DND-41 (cell line): ENCODE measurements at regions not wholly inside any gene's neighbourhood (a gene's known extent, or its start where the extent isn't known, plus 50 kb on each side); places are given as distances from the start of the nearest gene placed in this dataset.

Experiments
- ATAC-seq: fragments of 200-7000 bp; cut with Tn5 transposase; 3 replicates; pipeline ENCODE4 v1.9.1; 2021; ENCODE audit warnings: low read depth; ENCODE audit not compliant: insufficient read depth
- DNase-seq: peaks from one replicate; pipeline ENCODE4 v3.0.0-alpha.2; 2020
- H2AFZ ChIP-seq: 2 replicates; pipeline ENCODE4 v1.6.0; 2012; ENCODE audit warnings: low read depth, low read length
- H3K27ac ChIP-seq: 2 replicates; pipeline ENCODE4 v1.5.1; 2012; ENCODE audit warnings: low read length, inconsistent platforms
- H3K27me3 ChIP-seq: fragments of 200-600 bp; sonication (generic); 2 replicates; pipeline ENCODE4 v1.6.0; 2012; ENCODE audit warnings: low read length, mild to moderate bottlenecking, inconsistent platforms; ENCODE audit not compliant: insufficient read depth, poor library complexity
- H3K36me3 ChIP-seq: 2 replicates; pipeline ENCODE4 v1.5.1; 2012; ENCODE audit warnings: low read length, inconsistent platforms; ENCODE audit not compliant: insufficient read depth
- H3K4me1 ChIP-seq: 2 replicates; pipeline ENCODE4 v1.5.1; 2012; ENCODE audit warnings: mild to moderate bottlenecking, low read length; ENCODE audit not compliant: insufficient read depth
- H3K4me2 ChIP-seq: 2 replicates; pipeline ENCODE4 v1.6.0; 2012; ENCODE audit warnings: mild to moderate bottlenecking, moderate library complexity, low read length, inconsistent platforms; ENCODE audit not compliant: insufficient read depth
- H3K4me3 ChIP-seq, 2 experiments: fragments of 200-600 bp in 1 of 2; shearing (Covaris generic) in 1 of 2; 2 replicates each; pipeline ENCODE4 v1.5.1; 2012 to 2016; ENCODE audit warnings: inconsistent platforms in 2 of 2, low read length in 2 of 2, mild to moderate bottlenecking in 2 of 2, low read depth in 1 of 2, moderate library complexity in 1 of 2
- H3K79me2 ChIP-seq: 2 replicates; pipeline ENCODE4 v1.6.0; 2012; ENCODE audit warnings: low read length, inconsistent platforms; ENCODE audit not compliant: insufficient read depth
- H3K9ac ChIP-seq: 2 replicates; pipeline ENCODE4 v1.6.0; 2012; ENCODE audit warnings: low read depth, mild to moderate bottlenecking, inconsistent platforms, low read length, moderate library complexity
- H3K9me3 ChIP-seq: 2 replicates; pipeline ENCODE4 v1.5.1; 2012; ENCODE audit warnings: low read length, moderate library complexity, mild to moderate bottlenecking, inconsistent platforms; ENCODE audit not compliant: insufficient read depth, severe bottlenecking
- H4K20me1 ChIP-seq: 2 replicates; pipeline ENCODE4 v1.6.0; 2012; ENCODE audit warnings: low read length; ENCODE audit not compliant: insufficient read depth
- EZH2 ChIP-seq: IDR thresholded peaks from 3 replicates; pipeline ENCODE4 v1.6.1; 2012; ENCODE audit warnings: borderline replicate concordance, low read depth, mild to moderate bottlenecking, moderate library complexity, low read length, inconsistent platforms; ENCODE audit not compliant: severe bottlenecking
- TF ChIP-seq, protein P1 (sequence below): IDR thresholded peaks from 2 replicates; pipeline ENCODE4 v1.5.1; 2012; ENCODE audit warnings: borderline replicate concordance, low read length, moderate library complexity, mild to moderate bottlenecking; ENCODE audit not compliant: poor library complexity, severe bottlenecking; ENCODE audit errors: extremely low read depth

DNA sequence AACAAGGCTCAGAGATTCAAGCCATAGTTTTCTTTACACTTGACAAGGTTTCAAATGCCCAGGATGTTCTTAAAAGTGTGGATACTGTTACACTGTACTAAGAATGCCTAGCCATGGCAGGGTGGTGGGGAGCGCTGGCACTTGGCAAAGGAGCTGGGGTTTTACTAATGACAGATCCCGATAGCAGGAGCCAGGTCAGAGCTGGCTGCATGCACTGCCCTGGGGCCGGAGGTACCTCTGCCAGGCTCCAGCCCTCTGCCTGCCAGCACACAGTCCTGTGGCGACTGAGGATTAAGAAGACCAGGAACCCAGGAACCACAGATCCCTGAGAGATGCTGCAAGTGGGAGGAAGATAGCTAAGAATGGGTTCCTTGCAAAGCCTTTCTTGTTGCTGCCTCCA lies 260.3 kb downstream of the ALDH8A1 start:
- H3K4me2 ChIP-seq: no peak overlapping the region
- H3K4me3 ChIP-seq: no peak overlapping the region
- no peak overlapping the region for H2AFZ ChIP-seq
- no peaks in the 10 kb centered on the region for H3K36me3 ChIP-seq
- no peaks in the 10 kb centered on the region for H4K20me1 ChIP-seq
- no peak overlapping the region for H3K9ac ChIP-seq
- no peaks in the 10 kb centered on the region for H3K9me3 ChIP-seq
- H3K27ac ChIP-seq: no peak overlapping the region
- ATAC-seq (no peak), DNase-seq (no peak)
- peaks cover 7% of the 10 kb centered on the region for H3K27me3 ChIP-seq
- TF ChIP-seq, protein P1, sequence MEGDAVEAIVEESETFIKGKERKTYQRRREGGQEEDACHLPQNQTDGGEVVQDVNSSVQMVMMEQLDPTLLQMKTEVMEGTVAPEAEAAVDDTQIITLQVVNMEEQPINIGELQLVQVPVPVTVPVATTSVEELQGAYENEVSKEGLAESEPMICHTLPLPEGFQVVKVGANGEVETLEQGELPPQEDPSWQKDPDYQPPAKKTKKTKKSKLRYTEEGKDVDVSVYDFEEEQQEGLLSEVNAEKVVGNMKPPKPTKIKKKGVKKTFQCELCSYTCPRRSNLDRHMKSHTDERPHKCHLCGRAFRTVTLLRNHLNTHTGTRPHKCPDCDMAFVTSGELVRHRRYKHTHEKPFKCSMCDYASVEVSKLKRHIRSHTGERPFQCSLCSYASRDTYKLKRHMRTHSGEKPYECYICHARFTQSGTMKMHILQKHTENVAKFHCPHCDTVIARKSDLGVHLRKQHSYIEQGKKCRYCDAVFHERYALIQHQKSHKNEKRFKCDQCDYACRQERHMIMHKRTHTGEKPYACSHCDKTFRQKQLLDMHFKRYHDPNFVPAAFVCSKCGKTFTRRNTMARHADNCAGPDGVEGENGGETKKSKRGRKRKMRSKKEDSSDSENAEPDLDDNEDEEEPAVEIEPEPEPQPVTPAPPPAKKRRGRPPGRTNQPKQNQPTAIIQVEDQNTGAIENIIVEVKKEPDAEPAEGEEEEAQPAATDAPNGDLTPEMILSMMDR: no peak
- TF ChIP-seq EZH2: no peak
- H3K79me2 ChIP-seq: no peaks in the 10 kb centered on the region
- no peaks in the 10 kb centered on the region for H3K4me1 ChIP-seq

DNA sequence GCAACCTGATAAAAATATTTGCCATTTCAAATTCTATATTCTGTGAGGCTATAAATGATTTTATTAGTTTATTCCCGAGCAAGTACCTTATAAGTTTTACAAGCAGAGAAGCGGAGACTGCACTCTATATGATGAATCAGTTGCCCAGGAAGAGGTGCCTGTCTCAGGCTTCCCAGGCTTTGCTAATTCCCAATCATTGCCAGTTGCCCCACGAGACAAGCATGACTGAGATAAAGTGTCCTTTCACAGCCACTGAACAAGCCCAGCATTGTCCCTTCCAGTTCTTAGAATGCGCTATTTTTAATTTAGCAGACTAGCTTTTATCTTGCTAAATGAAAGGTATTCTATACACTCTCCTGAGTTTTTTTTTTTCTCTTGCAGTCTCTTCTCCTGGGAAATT lies 260.7 kb downstream of the ALDH8A1 start:
- H2AFZ ChIP-seq: no peak overlapping the region
- ATAC-seq (no peak), DNase-seq (no peak)
- H3K79me2 ChIP-seq: no peaks in the 10 kb centered on the region
- peaks cover 7% of the 10 kb centered on the region for H3K27me3 ChIP-seq
- no peak overlapping the region for H3K9ac ChIP-seq
- no peaks in the 10 kb centered on the region for H4K20me1 ChIP-seq
- no peaks in the 10 kb centered on the region for H3K9me3 ChIP-seq
- H3K36me3 ChIP-seq: no peaks in the 10 kb centered on the region
- no peak for TF ChIP-seq EZH2
- TF ChIP-seq, protein P1: no peak
- H3K4me3 ChIP-seq: no peak overlapping the region
- H3K4me2 ChIP-seq: no peak overlapping the region
- no peak overlapping the region for H3K27ac ChIP-seq
- no peaks in the 10 kb centered on the region for H3K4me1 ChIP-seq

DNA sequence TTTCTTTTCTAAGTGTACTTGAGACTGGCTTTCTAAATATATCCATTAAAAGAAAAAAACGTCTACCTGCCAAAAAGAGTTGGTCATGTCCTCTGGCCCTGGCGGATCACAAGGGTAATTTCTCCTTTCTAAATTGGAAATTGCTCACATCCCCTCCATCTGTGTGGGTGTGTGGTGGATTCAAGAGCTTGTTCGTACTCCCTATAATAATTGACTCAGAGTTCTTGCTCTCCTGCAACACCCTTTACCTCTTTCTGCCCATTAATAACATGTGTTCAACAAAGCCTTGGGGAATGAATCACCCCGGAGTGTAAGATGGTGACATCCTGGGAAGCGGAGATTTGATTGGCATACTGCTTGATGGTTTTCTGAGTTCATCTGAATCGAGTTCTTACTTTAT lies 263.8 kb downstream of the ALDH8A1 start:
- H3K9ac ChIP-seq: no peak overlapping the region
- no peak overlapping the region for H3K4me3 ChIP-seq
- H3K4me2 ChIP-seq: no peak overlapping the region
- ATAC-seq: no peak
- no peak overlapping the region for H3K27ac ChIP-seq
- no peaks in the 10 kb centered on the region for H3K4me1 ChIP-seq
- no peaks in the 10 kb centered on the region for H3K36me3 ChIP-seq
- H3K27me3 ChIP-seq: no peaks in the 10 kb centered on the region
- H3K9me3 ChIP-seq: no peaks in the 10 kb centered on the region
- H4K20me1 ChIP-seq: no peaks in the 10 kb centered on the region
- no peaks in the 10 kb centered on the region for H3K79me2 ChIP-seq
- H2AFZ ChIP-seq: no peak overlapping the region
- no peak for DNase-seq
- TF ChIP-seq EZH2: no peak
- TF ChIP-seq, protein P1: no peak

DNA sequence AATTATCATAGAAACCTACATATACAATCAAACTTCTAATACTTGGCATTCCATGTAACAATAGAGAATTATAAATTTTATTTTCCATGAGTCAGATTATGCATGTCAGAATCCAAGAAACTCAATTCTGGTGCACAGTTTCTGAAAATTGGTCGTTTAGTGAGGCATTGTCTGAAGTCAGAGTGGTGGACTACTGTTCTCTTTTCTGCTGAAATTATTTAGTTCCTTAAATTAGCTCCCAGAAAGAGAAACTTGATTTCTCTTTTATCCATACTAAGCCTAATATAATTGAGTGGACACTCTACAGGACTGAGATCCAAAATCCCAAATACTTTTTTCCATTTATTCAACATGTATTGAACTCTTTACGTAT lies 265.5 kb downstream of the ALDH8A1 start:
- H3K9ac ChIP-seq: no peak overlapping the region
- no peaks in the 10 kb centered on the region for H3K36me3 ChIP-seq
- TF ChIP-seq, protein P1: no peak
- TF ChIP-seq EZH2: no peak
- ATAC-seq: no peak
- H3K9me3 ChIP-seq: no peaks in the 10 kb centered on the region
- H3K27ac ChIP-seq: no peak overlapping the region
- H3K4me2 ChIP-seq: no peak overlapping the region
- H3K4me3 ChIP-seq: no peak overlapping the region
- H3K79me2 ChIP-seq: no peaks in the 10 kb centered on the region
- no peak overlapping the region for H2AFZ ChIP-seq
- H3K27me3 ChIP-seq: no peaks in the 10 kb centered on the region
- H4K20me1 ChIP-seq: no peaks in the 10 kb centered on the region
- DNase-seq: no peak
- no peaks in the 10 kb centered on the region for H3K4me1 ChIP-seq
